ENCODE measurements at regions not wholly inside any gene's neighbourhood (a gene's known extent, or its start where the extent isn't known, plus 50 kb on each side); places are given as distances from the start of the nearest gene placed in this dataset.

DNA sequence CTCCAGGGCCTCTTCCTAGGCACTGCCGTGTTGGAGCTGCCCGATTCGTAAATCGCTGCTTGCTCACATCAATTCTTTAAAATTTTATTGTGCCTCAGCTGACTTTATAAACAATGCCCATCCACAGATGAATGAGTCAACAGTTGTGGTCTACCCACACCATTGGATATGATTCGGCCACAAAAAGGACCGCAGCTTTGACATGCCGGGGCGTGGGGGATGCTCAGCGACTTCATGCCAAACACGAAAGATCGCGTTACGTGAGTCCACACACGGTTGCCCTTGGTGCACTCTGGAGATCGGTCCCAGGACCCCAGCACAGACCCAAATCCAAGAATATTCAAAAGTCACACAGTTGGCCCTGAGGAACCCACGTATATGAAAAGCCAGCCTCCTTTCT, 195.7 kb downstream of the CTTN start:
- no peak overlapping the region for H3K4me3 ChIP-seq (ENCODE audit: low read length)
- TF ChIP-seq, protein P1, sequence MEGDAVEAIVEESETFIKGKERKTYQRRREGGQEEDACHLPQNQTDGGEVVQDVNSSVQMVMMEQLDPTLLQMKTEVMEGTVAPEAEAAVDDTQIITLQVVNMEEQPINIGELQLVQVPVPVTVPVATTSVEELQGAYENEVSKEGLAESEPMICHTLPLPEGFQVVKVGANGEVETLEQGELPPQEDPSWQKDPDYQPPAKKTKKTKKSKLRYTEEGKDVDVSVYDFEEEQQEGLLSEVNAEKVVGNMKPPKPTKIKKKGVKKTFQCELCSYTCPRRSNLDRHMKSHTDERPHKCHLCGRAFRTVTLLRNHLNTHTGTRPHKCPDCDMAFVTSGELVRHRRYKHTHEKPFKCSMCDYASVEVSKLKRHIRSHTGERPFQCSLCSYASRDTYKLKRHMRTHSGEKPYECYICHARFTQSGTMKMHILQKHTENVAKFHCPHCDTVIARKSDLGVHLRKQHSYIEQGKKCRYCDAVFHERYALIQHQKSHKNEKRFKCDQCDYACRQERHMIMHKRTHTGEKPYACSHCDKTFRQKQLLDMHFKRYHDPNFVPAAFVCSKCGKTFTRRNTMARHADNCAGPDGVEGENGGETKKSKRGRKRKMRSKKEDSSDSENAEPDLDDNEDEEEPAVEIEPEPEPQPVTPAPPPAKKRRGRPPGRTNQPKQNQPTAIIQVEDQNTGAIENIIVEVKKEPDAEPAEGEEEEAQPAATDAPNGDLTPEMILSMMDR (IDR thresholded peaks at IDR 0.05; ENCODE audit: insufficient read depth, low read depth, low read length, missing control alignments) = no peak
- no peak for DNase-seq (ENCODE audit: low read depth)

DNA sequence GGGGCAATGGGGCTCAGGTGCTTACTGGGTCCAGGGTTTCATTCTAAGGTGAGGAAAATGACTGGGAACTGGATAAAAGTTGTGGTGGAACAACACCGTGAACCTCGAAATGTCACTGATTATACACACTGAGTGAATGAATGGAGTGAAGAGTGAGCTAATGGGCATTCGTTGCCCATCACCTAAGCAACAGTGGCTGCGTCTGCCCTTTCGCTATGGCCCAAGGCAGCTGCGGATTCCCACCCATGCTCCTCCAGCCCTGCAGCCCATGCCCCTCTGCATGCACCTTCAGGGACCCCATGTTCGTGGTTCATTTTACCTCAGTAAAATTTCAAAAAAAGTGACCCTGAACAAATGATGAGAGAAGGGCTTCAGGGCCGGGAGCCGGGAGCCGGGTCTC, 196.3 kb downstream of the CTTN start:
- no peak overlapping the region for H3K4me3 ChIP-seq (ENCODE audit: low read length)
- DNase-seq (ENCODE audit: low read depth) = no peak
- TF ChIP-seq, protein P1 (IDR thresholded peaks at IDR 0.05; ENCODE audit: insufficient read depth, low read depth, low read length, missing control alignments) = no peak

DNA sequence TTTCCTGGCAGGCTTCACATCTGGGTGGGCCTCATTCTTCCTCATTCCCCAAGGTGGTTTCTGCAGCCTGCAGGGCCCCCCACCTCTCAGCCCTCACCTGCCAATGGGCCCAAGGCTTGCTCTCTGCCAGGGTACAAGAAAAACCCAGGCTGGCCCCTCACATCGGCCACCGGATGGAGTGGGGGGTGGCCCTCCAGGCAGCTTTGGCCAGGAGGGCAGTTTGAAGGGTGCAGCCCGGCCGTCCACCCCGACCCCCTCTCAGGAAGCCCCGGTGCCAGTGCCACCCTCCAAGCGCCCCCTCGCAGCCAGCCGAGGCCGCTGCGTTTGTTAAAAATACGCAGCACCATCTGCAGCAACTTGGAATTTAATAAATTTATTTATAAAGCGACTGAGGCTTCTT, 196.7 kb downstream of the CTTN start:
- no peak for DNase-seq (ENCODE audit: low read depth)
- H3K4me3 ChIP-seq (ENCODE audit: low read length) = no peak overlapping the region
- TF ChIP-seq, protein P1 (IDR thresholded peaks at IDR 0.05; ENCODE audit: insufficient read depth, low read depth, low read length, missing control alignments) = no peak

DNA sequence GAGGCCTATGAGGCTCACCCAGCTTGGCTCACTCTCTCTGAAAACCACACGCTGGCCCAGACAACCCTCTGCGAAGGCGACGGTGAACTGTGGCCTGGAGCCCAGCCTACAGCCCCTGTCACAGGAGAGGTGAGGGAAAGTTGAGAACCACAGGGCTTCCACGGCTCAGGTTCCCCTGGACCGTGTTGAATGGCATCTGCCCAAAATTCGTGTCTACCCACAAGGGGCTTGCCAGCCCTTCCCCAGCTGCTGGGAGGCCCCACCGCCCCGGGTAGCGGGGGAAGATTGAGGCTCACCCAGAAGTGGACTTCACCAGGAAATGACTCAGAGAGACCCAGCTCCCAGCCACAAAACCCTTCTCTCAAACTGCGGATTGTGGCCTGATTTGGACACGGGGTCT, 197.1 kb downstream of the CTTN start:
- H3K4me3 ChIP-seq (ENCODE audit: low read length) = no peak overlapping the region
- DNase-seq (ENCODE audit: low read depth) = no peak
- TF ChIP-seq, protein P1 (IDR thresholded peaks at IDR 0.05; ENCODE audit: insufficient read depth, low read depth, low read length, missing control alignments) = no peak

DNA sequence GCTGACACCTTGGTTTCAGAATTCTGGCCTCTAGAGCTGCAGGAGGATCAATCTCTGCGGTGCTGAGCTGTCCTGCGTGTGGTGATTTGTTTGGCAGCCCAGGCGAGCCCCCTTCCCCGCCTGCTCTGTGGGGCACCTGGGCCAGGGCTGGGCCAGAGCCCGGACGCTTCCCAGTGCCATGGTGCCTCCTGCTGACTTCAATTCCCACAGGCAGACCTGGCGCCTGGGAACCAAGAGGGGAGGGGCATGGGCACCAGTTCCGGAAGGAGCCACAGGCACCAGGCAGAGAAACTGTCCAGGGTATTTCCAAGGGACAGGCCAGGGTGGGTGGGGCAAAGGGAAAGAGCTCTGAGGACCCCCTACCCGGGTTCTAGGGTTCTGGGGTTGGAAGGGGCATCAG, 197.8 kb downstream of the CTTN start:
- no peak for DNase-seq (ENCODE audit: low read depth)
- TF ChIP-seq, protein P1 (IDR thresholded peaks at IDR 0.05; ENCODE audit: insufficient read depth, low read depth, low read length, missing control alignments) = no peak
- no peak overlapping the region for H3K4me3 ChIP-seq (ENCODE audit: low read length)

DNA sequence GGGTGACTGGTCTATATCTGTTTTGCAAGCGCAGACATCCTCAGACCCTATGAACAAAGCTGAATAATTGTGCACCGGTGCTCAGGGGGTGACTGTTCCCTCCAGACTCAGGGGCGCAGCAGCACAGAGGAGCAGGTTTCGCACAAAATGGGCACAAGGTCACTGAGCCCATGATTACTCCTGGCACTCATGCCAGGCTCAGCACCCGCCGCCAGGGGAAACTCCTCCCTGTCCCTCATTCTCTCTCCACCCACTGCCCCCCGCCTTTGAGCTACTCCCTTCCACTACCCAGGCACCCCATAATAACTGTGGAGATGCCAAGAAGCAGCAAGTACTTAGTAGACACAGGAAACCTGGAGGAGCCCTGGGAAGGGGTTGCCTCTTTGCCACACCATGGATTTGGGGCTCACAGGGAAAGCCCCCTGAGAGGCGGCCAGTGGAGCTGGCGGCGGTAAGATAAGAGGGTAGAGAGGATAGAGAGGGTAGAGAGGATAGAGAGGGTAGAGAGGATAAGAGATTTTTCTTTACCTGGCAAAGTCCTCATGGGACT, 198.8 kb downstream of the CTTN start:
- no peak overlapping the region for H3K4me3 ChIP-seq (ENCODE audit: low read length)
- DNase-seq (ENCODE audit: low read depth) = no peak
- TF ChIP-seq, protein P1 (IDR thresholded peaks at IDR 0.05; ENCODE audit: insufficient read depth, low read depth, low read length, missing control alignments) = no peak

Measured in epithelial cell of esophagus (primary cell).